ENCODE measurements at regions not wholly inside any gene's neighbourhood (a gene's known extent, or its start where the extent isn't known, plus 50 kb on each side); places are given as distances from the start of the nearest gene placed in this dataset.
"Not testable (repeated sequence)": the region's sequence is repeated elsewhere in the genome, so short reads cannot be mapped to it uniquely, and the experiment has no call there.

GRCh38 chr13:19052931-19053330 lies 128.7 kb downstream of the TUBA3C start:
- TF ChIP-seq ZNF8 (CRISPR knock-in tag; IDR thresholded peaks at IDR 0.05): no peak
- TF ChIP-seq SNAI2 (CRISPR knock-in tag; IDR thresholded peaks at IDR 0.05): no peak
- no peak for TF ChIP-seq ZC3H10 (CRISPR knock-in tag; IDR thresholded peaks at IDR 0.05)
- no peak for TF ChIP-seq ZNF70 (CRISPR knock-in tag; IDR thresholded peaks at IDR 0.05)
- TF ChIP-seq, protein P1, sequence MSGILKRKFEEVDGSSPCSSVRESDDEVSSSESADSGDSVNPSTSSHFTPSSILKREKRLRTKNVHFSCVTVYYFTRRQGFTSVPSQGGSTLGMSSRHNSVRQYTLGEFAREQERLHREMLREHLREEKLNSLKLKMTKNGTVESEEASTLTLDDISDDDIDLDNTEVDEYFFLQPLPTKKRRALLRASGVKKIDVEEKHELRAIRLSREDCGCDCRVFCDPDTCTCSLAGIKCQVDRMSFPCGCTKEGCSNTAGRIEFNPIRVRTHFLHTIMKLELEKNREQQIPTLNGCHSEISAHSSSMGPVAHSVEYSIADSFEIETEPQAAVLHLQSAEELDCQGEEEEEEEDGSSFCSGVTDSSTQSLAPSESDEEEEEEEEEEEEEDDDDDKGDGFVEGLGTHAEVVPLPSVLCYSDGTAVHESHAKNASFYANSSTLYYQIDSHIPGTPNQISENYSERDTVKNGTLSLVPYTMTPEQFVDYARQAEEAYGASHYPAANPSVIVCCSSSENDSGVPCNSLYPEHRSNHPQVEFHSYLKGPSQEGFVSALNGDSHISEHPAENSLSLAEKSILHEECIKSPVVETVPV (CRISPR knock-in tag; IDR thresholded peaks at IDR 0.05): no peak
- TF ChIP-seq ZFP3 (CRISPR knock-in tag; IDR thresholded peaks at IDR 0.05): no peak
- no peak for TF ChIP-seq ESRRG (CRISPR knock-in tag; IDR thresholded peaks at IDR 0.05)
- TF ChIP-seq BACH2 (CRISPR knock-in tag; IDR thresholded peaks at IDR 0.05; ENCODE audit: borderline replicate concordance): no peak
- no peak for ATAC-seq

DNA sequence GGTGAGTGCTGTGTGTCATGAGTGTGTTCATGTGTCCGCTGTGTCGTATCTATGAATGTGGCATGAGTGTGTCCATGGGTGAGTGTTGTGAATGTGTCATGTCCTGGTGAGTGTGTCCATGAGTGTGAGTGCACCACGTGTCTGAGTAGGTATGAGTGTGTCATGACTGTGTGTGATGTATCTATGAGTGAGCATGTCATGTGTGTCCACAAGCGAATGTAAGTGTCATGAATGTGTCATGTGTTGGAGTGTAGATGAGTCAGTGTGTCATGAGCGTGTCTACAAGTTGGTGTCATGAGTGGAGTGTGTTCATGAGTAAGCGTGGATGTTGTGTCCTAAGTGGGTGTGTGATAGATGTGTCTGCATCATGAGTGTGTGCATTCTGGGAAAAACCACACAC lies 129.4 kb downstream of the TUBA3C start:
- TF ChIP-seq RARB (CRISPR knock-in tag; IDR thresholded peaks at IDR 0.05) (no peak), TCF4 (CRISPR knock-in tag; IDR thresholded peaks at IDR 0.05; ENCODE audit: borderline replicate concordance) (no peak), ZC3H10 (CRISPR knock-in tag; IDR thresholded peaks at IDR 0.05) (no peak), SNAI2 (CRISPR knock-in tag; IDR thresholded peaks at IDR 0.05) (no peak), ZFP30 (CRISPR knock-in tag; IDR thresholded peaks at IDR 0.05) (no peak), ZFP3 (CRISPR knock-in tag; IDR thresholded peaks at IDR 0.05) (no peak), BACH2 (CRISPR knock-in tag; IDR thresholded peaks at IDR 0.05; ENCODE audit: borderline replicate concordance) (no peak), ESRRG (CRISPR knock-in tag; IDR thresholded peaks at IDR 0.05) (no peak), ARNTL (CRISPR knock-in tag; IDR thresholded peaks at IDR 0.05; ENCODE audit: borderline replicate concordance, low read depth) (no peak), OSR1 (CRISPR knock-in tag; IDR thresholded peaks at IDR 0.05) (no peak), TOX (CRISPR knock-in tag; IDR thresholded peaks at IDR 0.05; ENCODE audit: borderline replicate concordance) (no peak), GLIS3 (CRISPR knock-in tag; IDR thresholded peaks at IDR 0.05) (no peak), ZNF70 (CRISPR knock-in tag; IDR thresholded peaks at IDR 0.05) (no peak)
- TF ChIP-seq, protein P2, sequence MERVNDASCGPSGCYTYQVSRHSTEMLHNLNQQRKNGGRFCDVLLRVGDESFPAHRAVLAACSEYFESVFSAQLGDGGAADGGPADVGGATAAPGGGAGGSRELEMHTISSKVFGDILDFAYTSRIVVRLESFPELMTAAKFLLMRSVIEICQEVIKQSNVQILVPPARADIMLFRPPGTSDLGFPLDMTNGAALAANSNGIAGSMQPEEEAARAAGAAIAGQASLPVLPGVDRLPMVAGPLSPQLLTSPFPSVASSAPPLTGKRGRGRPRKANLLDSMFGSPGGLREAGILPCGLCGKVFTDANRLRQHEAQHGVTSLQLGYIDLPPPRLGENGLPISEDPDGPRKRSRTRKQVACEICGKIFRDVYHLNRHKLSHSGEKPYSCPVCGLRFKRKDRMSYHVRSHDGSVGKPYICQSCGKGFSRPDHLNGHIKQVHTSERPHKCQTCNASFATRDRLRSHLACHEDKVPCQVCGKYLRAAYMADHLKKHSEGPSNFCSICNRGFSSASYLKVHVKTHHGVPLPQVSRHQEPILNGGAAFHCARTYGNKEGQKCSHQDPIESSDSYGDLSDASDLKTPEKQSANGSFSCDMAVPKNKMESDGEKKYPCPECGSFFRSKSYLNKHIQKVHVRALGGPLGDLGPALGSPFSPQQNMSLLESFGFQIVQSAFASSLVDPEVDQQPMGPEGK (CRISPR knock-in tag; IDR thresholded peaks at IDR 0.05; ENCODE audit: borderline replicate concordance): no peak
- TF ChIP-seq, protein P3, sequence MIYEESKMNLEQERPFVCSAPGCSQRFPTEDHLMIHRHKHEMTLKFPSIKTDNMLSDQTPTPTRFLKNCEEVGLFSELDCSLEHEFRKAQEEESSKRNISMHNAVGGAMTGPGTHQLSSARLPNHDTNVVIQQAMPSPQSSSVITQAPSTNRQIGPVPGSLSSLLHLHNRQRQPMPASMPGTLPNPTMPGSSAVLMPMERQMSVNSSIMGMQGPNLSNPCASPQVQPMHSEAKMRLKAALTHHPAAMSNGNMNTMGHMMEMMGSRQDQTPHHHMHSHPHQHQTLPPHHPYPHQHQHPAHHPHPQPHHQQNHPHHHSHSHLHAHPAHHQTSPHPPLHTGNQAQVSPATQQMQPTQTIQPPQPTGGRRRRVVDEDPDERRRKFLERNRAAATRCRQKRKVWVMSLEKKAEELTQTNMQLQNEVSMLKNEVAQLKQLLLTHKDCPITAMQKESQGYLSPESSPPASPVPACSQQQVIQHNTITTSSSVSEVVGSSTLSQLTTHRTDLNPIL (CRISPR knock-in tag; IDR thresholded peaks at IDR 0.05; ENCODE audit: low read depth): no peak
- TF ChIP-seq, protein P1 (CRISPR knock-in tag; IDR thresholded peaks at IDR 0.05): no peak
- ATAC-seq: no peak

- TF ChIP-seq BACH2 (CRISPR knock-in tag; IDR thresholded peaks at IDR 0.05; ENCODE audit: borderline replicate concordance): no peak
- no peak for TF ChIP-seq ZFP30 (CRISPR knock-in tag; IDR thresholded peaks at IDR 0.05)
- no peak for TF ChIP-seq OSR1 (CRISPR knock-in tag; IDR thresholded peaks at IDR 0.05)
- TF ChIP-seq PPARA (CRISPR knock-in tag; IDR thresholded peaks at IDR 0.05; ENCODE audit: borderline replicate concordance): no peak
- no peak for TF ChIP-seq TCF4 (CRISPR knock-in tag; IDR thresholded peaks at IDR 0.05; ENCODE audit: borderline replicate concordance)
- ATAC-seq: no peak
Measured at GRCh38 chr13:19050901-19051300, 130.7 kb downstream of the TUBA3C start.

GRCh38 chr13:19049624-19050023 lies 132.0 kb downstream of the TUBA3C start:
- not testable (repeated sequence) for ATAC-seq

DNA sequence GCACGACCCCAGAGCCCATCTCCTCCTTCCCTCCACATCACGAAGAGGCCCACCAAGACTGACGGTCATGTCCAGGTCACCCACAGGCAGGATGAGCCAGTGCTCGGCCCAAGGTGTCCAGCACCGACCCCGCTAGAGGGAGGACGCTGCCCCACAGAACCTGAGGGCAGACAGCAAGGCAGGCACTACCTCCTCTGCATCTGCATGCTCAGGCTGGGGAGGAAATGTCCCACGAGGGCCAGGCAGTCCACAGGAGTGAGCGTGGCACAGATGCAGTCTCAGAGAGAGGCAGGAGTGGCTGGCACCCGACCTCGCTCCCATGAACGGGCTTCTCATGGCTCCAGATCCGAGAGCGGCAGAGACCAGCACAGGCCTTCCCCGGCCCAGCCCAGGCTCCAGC lies 133.2 kb downstream of the TUBA3C start:
- ATAC-seq: no peak
- no peak for TF ChIP-seq TSHZ2 (CRISPR knock-in tag; IDR thresholded peaks at IDR 0.05)
- TF ChIP-seq PPARA (CRISPR knock-in tag; IDR thresholded peaks at IDR 0.05; ENCODE audit: borderline replicate concordance): no peak
- no peak for TF ChIP-seq TCF4 (CRISPR knock-in tag; IDR thresholded peaks at IDR 0.05; ENCODE audit: borderline replicate concordance)
- TF ChIP-seq ZNF70 (CRISPR knock-in tag; IDR thresholded peaks at IDR 0.05): no peak
- no peak for TF ChIP-seq POU6F1 (CRISPR knock-in tag; IDR thresholded peaks at IDR 0.05; ENCODE audit: borderline replicate concordance, low read depth)
- no peak for TF ChIP-seq ESRRG (CRISPR knock-in tag; IDR thresholded peaks at IDR 0.05)
- TF ChIP-seq ZC3H10 (CRISPR knock-in tag; IDR thresholded peaks at IDR 0.05): no peak
- TF ChIP-seq BACH2 (CRISPR knock-in tag; IDR thresholded peaks at IDR 0.05; ENCODE audit: borderline replicate concordance): no peak
- TF ChIP-seq, protein P3 (CRISPR knock-in tag; IDR thresholded peaks at IDR 0.05; ENCODE audit: low read depth): no peak
- TF ChIP-seq ZFP30 (CRISPR knock-in tag; IDR thresholded peaks at IDR 0.05): no peak
